ENCODE measurements at regions not wholly inside any gene's neighbourhood (a gene's known extent, or its start where the extent isn't known, plus 50 kb on each side); places are given as distances from the start of the nearest gene placed in this dataset.

GRCh38 chr3:116877968-116878367 lies 168.4 kb downstream of the TUSC7 start:
- TF ChIP-seq POLR2A (IDR thresholded peaks at IDR 0.05) (no peak), CTCF (IDR thresholded peaks at IDR 0.05 in 4 of 5, conservative IDR thresholded peaks at IDR 0.05 in 1 of 5) (no peak)

All from gastrocnemius medialis (tissue), 4 donors.